NCI-H748 (cell line): ENCODE measurements at regions not wholly inside any gene's neighbourhood (a gene's known extent, or its start where the extent isn't known, plus 50 kb on each side); places are given as distances from the start of the nearest gene placed in this dataset.

Experiments used
- DNase-seq: peaks from one replicate; lab custom pipeline; 2025; ENCODE audit not compliant: unreplicated experiment; lab: John Stamatoyannopoulos, UW

DNA sequence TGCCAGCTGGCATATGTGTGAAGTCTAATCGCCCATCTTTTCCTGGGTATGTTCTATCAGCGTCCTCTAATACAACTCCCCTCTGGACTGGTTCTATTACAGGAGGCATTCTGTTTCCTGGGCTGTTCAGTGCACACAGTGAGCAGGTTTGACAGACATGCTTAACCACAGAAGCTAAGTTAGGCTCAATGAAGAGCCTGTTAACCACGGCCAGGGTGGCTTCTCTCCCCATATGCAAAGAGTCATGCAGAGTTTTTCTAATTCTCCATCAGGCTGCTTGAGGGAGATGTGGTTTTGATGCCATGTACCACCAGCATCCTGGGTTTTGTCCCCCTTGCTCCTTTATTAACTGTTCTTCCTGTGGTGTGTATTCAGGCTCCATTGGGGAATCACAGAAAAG, 57.2 kb upstream of the ALOX12 start:
- DNase-seq = no peak

DNA sequence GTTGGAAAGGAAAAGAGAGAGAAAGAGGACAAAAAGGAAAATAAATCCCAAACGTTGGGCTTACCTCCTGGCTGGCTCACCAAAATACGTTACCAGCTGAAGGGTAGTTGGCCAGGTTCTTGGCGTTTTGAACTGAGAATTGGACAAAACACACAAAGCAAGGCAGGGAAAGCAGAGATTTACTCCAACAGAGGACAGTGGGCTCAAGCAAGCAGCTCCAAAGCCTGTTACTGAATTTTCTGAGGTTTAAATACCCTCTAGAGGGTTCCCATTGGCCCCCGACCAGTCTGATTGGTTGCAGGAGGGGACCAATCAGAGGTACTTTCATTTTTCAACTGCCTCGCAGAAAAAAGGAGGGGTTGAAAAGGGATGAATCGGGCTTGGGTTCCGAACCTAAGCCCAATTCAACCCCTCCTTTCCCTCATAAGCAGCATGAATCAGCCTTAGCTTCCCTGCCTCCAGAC, 55.6 kb upstream of the ALOX12 start:
- DNase-seq = peak; percentile 81

DNA sequence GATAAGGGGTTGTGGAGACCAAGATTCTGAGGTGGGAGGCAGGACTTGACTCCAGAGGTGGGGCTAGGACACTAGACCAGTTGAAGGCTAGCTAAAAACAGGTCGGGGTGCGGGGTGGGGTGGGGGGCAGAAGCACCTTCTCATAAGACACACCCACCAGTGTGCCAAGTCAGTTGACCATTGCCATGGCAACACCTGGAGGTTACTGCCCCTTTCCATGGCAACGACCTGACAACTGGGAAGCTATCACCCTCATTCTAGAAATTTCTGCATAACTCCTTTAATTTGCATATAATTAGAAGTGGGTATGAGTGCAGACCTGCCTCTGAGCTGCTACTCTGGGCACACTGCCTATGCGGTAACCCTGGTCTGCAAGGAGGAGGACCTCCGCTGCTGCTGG, 53.9 kb upstream of the ALOX12 start:
- DNase-seq = peak; percentile 29

DNA sequence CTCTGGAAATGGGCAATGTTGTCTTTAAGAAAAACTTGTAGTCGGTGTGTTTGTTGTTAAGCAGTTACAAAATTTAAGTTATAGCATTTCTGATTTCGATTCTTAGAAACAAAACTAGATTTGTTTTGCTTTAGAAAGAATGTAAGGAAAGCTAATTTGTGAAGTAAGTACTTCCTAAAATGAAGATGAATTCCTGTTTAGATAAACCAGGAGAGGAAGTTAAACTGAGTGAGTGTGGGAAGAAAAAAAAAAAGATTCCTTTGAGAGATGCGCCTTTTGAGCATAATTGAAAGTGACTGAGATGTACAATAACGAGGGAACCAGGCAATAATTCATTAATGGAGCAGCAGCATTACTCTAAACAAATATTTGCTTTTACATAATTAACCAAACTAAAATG, 52.4 kb upstream of the ALOX12 start:
- peak; percentile 37 for DNase-seq
